Dedifferentiated amniotic fluid mesenchymal stem cell (primary cell): ENCODE measurements at regions not wholly inside any gene's neighbourhood (a gene's known extent, or its start where the extent isn't known, plus 50 kb on each side); places are given as distances from the start of the nearest gene placed in this dataset.
A peak's percentile ranks its signal among the peaks of the same experiment; 100 is the strongest.

Experiments
- DNase-seq: peaks from one replicate; pipeline ENCODE4 v3.0.0-alpha.2; 2016; ENCODE audit errors: extremely low spot score

DNA sequence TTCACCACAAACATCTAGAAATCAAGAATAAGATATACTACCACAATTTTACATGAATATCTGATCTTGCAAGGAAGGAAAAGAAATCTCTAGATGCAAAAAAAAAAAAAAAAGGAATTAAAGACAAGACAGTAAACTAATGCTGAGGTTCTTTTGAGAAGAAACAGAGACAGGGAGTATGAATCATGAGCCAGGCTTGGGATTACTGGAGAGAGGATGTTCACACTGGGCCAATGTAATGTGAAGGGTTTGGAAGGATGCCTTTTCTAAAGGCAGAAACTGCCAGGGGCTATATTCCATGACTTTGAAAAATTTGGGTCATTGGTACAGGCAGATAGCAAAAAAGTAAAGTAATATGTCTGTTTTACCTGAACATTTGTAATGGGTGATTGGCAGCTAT is 573.0 kb upstream of the IGFBP3 start:
- peak; percentile 61 for DNase-seq

GRCh38 chr7:46493196-46493595 is 572.1 kb upstream of the IGFBP3 start:
- DNase-seq: no peak

DNA sequence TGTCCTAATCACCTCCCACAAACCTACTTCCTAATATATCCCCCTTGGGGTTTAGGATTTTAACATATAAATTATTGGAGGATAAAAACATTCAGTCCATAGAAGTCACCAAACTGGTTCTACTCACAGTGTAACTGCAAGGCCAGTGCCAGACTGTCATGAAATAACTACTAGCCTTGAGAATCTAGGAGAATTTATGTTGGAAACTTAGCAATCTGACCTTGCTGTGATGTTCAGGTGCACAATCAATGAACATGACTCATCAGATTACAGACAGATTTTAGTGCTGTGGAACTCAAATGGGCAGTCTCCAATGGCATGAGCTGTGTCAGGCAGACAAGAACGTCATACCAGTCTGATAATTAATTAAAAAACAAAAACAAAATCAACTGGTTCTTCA is 571.4 kb upstream of the IGFBP3 start:
- DNase-seq: no peak

- no peak for DNase-seq
Observed at GRCh38 chr7:46490406-46490805, 569.3 kb upstream of the IGFBP3 start.

DNA sequence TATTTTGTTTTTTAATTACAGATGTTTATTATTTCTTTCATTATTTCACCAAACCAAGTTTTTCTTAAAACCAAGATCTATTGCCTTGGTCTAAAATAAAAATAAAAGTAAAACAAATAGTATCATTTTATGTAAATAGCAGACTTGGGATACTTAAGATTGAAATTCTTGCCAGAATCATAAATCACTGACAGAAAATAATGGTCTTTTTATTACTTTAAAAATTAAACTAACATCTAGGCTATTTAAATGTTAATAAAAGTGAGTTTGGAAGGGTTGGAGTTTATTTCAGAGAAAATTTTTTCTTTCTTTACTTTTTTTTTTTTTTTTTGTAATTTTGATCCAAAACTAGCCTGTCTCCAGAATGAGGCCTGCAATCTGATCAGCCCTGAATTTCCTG is 568.0 kb upstream of the IGFBP3 start:
- DNase-seq: no peak

DNA sequence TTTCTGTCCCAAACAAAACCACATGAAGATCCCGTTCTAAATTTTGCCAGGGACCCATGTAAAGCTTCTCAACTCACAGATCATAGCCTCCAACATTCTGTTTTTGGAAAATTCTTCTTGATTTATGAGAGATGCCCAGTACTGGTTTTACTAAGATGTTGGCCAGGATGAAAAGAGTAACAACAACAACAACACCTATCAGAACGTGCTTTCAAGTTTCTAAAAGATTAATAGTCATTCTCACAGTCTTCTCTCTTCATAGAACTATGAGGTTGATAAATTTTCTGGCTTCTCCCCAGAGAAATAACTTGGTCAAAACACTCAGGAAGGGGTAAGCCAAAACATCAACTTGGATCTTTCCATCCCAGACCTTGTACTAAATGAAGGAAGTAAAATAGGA is 567.5 kb upstream of the IGFBP3 start:
- DNase-seq: no peak

- DNase-seq: peak; percentile 80
Observed at GRCh38 chr7:46486256-46487206, 565.5 kb upstream of the IGFBP3 start.

DNA sequence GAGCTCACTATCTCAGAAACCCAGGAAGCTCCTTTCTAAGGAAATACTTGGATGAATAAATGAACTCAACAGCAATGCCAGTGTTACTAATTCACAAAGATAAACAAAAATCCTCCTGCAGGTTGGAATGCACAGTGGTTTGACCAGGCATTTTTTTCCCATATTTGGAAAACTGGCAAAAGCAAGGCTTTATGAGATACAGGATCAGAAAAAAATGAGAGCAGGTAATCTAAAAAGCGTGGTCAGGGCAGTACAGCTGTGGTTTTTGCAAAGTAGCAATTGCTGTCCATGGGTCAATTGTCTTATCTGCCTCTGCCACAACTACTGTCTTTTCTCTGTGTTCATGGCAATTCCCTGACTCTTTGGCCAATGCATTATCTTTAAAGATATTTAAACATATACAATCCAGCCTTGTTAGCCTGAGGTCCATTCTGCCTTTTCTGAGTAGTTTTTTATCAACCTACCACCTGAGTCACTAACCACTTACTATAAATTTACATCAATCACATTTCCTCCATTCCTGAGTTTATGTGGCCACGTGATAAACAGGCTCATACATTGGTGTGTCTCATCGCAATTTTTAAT is 564.5 kb upstream of the IGFBP3 start:
- DNase-seq: no peak

GRCh38 chr7:46484906-46485305 is 563.8 kb upstream of the IGFBP3 start:
- DNase-seq: no peak

- DNase-seq: no peak
Observed at GRCh38 chr7:46480619-46481018, 559.5 kb upstream of the IGFBP3 start.

GRCh38 chr7:46479680-46480079 is 558.6 kb upstream of the IGFBP3 start:
- no peak for DNase-seq

DNA sequence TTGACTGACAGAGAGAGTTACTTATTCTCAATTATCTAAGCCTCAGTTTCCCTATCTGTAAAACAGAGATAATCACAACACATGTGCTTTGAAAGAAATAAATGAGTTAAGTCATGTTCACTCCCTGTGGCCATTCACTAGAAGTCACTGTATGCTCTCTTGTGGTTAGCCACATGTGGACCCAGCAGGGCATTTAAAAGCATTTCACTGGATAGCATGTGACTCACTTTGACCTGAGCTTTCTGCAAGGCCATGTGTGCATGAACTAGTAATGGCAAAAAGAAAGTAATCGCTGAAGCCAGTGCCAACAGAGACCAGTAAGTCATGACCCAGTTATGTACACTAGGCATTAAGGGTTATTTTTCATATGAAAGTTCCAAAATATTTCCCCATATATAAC is 557.0 kb upstream of the IGFBP3 start:
- no peak for DNase-seq

DNA sequence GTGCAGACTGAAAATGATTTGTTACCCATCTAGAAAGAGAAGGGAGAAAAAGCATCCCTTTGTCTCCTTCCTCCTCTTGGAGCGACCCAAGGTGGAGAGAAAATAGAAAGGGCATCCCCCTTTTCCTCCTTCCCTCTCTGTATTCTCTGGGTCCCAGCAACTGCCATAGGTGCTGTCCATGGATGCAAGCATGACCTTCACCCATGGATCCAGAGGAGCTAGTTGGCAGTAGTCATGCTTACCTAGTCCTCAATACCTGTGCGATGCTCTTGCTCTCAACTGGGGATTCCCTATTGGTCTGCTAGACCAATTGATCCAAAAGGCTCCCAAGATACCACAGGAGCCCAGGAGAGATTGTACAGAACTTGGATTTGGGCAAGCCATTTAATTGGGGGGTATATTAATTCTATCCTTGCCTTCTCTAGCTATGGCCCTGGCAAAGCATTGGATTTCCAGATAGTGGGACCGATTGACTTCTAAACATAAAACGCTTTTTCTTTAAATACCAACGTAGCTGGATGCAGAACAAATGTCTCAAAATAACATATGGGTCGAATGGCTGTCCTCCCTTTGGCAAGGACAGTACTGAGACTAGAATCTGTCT is 547.8 kb upstream of the IGFBP3 start:
- DNase-seq: no peak

DNA sequence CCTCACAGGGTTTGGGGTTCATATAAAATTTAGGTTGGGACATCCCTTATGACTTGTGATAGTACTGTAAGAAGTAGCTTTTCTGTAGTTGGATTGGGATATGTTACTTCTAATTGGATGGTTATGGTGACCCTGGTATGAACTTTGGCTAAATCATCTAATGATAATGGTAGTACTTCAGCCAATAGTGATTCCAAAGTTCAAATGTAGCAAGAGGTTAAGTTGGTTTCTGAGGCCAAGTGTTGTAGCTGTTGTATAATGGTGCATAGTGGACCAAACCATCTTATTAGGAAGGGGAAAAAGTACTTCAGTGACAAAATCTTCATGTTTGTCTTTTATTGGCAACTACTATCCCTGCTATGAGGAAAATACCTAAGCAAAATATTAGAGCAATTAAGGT is 542.1 kb upstream of the IGFBP3 start:
- no peak for DNase-seq

DNA sequence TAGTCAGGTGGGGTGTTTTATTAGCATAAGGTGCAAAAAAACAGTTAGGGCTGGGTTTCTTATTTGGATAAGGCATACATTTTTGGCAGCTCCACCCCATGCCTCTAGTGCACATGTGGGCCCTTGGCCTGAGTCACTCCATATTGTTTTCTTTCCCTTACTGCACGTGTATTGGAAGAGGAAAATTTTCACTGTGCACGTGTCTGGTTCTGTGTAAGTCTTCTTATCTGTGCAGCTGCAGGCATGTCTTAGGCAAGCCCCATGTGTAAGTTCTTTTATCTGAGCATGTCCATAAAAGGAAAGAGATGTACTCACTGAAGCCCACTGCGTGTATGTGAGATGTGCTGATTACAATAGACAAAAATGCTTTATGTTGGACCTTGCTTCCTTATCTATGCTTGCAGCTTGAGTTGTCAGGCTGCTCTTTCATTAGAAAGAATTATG is 540.3 kb upstream of the IGFBP3 start:
- no peak for DNase-seq

DNA sequence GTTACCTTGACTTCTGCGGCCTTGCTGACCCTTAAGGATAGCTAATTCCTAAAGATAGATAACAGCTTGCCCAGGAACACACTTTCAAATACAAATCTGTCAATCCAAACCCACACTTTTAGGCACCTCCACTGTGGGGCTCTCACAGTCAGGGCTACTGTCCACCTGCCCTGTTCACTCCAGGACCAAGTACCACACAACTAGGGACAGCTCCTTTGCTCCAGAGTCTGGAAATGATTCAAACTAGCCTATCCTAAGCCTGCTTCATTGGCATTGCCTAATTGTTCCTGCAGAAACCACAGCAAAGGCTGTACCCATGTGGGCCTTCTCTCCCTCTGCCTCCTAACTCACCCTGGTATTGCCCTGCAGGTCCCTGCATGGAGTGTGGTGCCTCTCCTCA is 538.9 kb upstream of the IGFBP3 start:
- no peak for DNase-seq

- no peak for DNase-seq
Observed at GRCh38 chr7:46454816-46455215, 533.7 kb upstream of the IGFBP3 start.

DNA sequence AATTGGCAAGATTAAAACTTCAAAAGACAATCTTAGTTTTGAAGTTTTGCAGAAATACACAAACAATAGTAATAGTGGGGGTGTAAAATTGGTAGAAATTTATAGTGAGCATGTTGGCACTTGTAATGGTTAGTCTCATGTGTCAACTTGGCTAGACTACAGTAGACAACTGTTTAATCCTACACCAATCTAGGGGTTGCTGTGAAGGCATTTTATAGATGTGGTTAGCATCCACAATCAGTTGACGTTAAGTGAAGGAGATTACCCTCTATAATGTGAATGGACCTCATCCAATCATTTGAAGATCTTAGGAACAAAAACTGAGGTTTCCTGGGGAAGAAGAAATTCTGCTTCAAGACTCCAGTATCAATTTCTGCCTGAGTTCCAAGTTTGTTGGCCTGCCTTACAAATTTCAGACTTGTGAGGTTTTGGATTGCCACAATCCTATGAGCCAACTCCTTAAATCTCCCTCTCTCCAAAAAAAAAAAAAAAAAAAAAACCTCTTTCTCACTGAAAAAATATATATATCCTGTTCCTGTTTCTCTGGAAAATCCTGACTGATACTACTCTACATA is 531.6 kb upstream of the IGFBP3 start:
- no peak for DNase-seq

GRCh38 chr7:46451846-46452245 is 530.8 kb upstream of the IGFBP3 start:
- DNase-seq: no peak

- DNase-seq: no peak
Observed at GRCh38 chr7:46450886-46451285, 529.8 kb upstream of the IGFBP3 start.

DNA sequence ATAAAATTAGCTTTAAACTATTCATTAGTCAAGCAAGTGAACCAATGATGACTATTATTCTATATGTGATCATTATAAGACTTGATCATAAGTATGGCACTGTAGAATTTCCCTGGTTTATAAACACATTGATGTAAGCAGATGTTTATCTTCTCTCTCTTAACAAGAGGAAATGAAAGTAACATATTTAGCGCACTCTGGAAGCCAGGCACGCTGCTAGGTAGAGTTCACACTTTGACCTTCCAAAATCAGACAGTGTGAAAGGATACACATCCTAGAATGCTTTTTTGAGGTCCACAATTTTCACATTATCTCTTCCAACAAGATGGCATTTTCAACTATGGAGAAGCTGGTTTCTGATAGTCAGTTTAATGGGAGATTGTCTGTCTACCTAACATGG is 529.4 kb upstream of the IGFBP3 start:
- no peak for DNase-seq

DNA sequence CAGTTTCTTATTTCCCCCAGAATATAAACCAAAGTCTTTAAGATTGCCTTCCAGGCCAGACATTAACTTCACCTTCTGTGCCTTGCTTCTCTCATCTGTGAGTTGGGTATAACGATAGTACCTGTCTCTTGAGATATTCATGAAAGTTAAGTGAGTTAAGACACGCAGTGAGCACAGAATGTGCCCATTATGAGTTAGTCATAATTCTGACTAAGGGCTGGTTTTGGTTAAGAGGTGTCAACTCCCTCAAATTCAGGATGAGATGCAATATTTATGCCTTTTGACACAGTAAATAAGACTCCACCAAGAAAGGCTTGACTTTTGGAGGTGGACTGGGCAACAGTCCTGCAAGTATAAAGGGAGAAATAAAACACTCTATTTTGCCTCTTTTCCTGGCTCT is 528.7 kb upstream of the IGFBP3 start:
- DNase-seq: no peak

GRCh38 chr7:46448478-46448877 is 527.4 kb upstream of the IGFBP3 start:
- DNase-seq: no peak
